MM.1S (cell line): ENCODE measurements at regions not wholly inside any gene's neighbourhood (a gene's known extent, or its start where the extent isn't known, plus 50 kb on each side); places are given as distances from the start of the nearest gene placed in this dataset.
"Not testable (repeated sequence)": the region's sequence is repeated elsewhere in the genome, so short reads cannot be mapped to it uniquely, and the experiment has no call there.

Experiments used
- DNase-seq: peaks from one replicate; pipeline ENCODE4 v3.0.0-alpha.2; 2015
- H2AFZ ChIP-seq: fragments of 300-600 bp; sonication (generic); 2 replicates; pipeline ENCODE4 v1.6.0; 2016; ENCODE audit warnings: antibody characterized with exemption, low read length
- H3F3A ChIP-seq: fragments of 300-600 bp; sonication (generic); 2 replicates; pipeline ENCODE4 v1.6.1; 2016; ENCODE audit warnings: mild to moderate bottlenecking, antibody characterized with exemption, low read length, moderate library complexity, mixed read lengths; ENCODE audit not compliant: insufficient read depth
- H3K27ac ChIP-seq: fragments of 300-600 bp; sonication (generic); 2 replicates; pipeline ENCODE4 v1.5.1; 2016; ENCODE audit warnings: mild to moderate bottlenecking, low read length
- H3K27me3 ChIP-seq: fragments of 300-600 bp; sonication (generic); replicated peaks from 2 replicates; pipeline ENCODE4 v1.6.0; 2016; ENCODE audit warnings: low read length; ENCODE audit not compliant: insufficient read depth
- H3K36me3 ChIP-seq: fragments of 300-600 bp; sonication (generic); replicated peaks from 2 replicates; pipeline ENCODE4 v1.6.1; 2016; ENCODE audit warnings: mild to moderate bottlenecking, low read length, mixed read lengths; ENCODE audit not compliant: insufficient read depth
- H3K4me1 ChIP-seq: fragments of 300-600 bp; sonication (generic); 2 replicates; pipeline ENCODE4 v1.6.1; 2016; ENCODE audit warnings: low read length, mixed read lengths
- H3K4me2 ChIP-seq: fragments of 300-600 bp; sonication (generic); 2 replicates; pipeline ENCODE4 v1.6.0; 2016; ENCODE audit warnings: low read depth, low read length
- H3K4me3 ChIP-seq: fragments of 300-600 bp; sonication (generic); 2 replicates; pipeline ENCODE4 v1.5.1; 2016; ENCODE audit warnings: low read length, mixed read lengths
- H3K79me2 ChIP-seq: fragments of 300-600 bp; sonication (generic); 2 replicates; pipeline ENCODE4 v1.6.1; 2016; ENCODE audit warnings: mixed run types, low read length, mixed read lengths
- H3K9ac ChIP-seq: fragments of 300-600 bp; sonication (generic); 2 replicates; pipeline ENCODE4 v1.6.1; 2016; ENCODE audit warnings: low read length, mixed read lengths
- H3K9me2 ChIP-seq: fragments of 300-600 bp; sonication (generic); replicated peaks from 2 replicates; pipeline ENCODE4 v1.6.1; 2016; ENCODE audit warnings: mild to moderate bottlenecking, low read length, mixed read lengths; ENCODE audit not compliant: insufficient read depth
- H3K9me3 ChIP-seq: fragments of 300-600 bp; sonication (generic); replicated peaks from 2 replicates; pipeline ENCODE4 v1.6.1; 2016; ENCODE audit warnings: mild to moderate bottlenecking, low read length, mixed read lengths; ENCODE audit not compliant: insufficient read depth
- H4K20me1 ChIP-seq: fragments of 300-600 bp; sonication (generic); 2 replicates; pipeline ENCODE4 v1.6.1; 2016; ENCODE audit warnings: mild to moderate bottlenecking, low read length, moderate library complexity, mixed read lengths; ENCODE audit not compliant: insufficient read depth
- EZH2 ChIP-seq: fragments of 300-600 bp; sonication (generic); optimal IDR thresholded peaks from 2 replicates; pipeline ENCODE3; 2017; ENCODE audit warnings: low read depth, mild to moderate bottlenecking, antibody characterized with exemption, low read length, mixed read lengths
- EZH2phosphoT487 ChIP-seq: fragments of 300-600 bp; sonication (generic); IDR thresholded peaks from 2 replicates; pipeline ENCODE4 v1.6.1; 2018; ENCODE audit warnings: antibody characterized with exemption, low read length
- TF ChIP-seq, protein P1 (sequence below): fragments of 300-600 bp; sonication (generic); IDR thresholded peaks from 2 replicates; pipeline ENCODE4 v1.5.1; 2016; ENCODE audit warnings: antibody characterized with exemption, low read length, mixed read lengths

- Histone ChIP-seq H3K4me1 (no peaks in the 10 kb centered on the region), H3K4me3 (no peak overlapping the region), H3F3A (no peaks in the 10 kb centered on the region), H3K27ac (no peak overlapping the region), H3K36me3 (no peaks in the 10 kb centered on the region), H3K4me2 (no peak overlapping the region), H2AFZ (no peak overlapping the region), H3K9me3 (no peaks in the 10 kb centered on the region), H3K27me3 (no peaks in the 10 kb centered on the region), H3K79me2 (no peaks in the 10 kb centered on the region), H4K20me1 (no peaks in the 10 kb centered on the region), H3K9me2 (no peaks in the 10 kb centered on the region), H3K9ac (no peak overlapping the region)
- TF ChIP-seq EZH2, result no peak
- TF ChIP-seq, protein P1, sequence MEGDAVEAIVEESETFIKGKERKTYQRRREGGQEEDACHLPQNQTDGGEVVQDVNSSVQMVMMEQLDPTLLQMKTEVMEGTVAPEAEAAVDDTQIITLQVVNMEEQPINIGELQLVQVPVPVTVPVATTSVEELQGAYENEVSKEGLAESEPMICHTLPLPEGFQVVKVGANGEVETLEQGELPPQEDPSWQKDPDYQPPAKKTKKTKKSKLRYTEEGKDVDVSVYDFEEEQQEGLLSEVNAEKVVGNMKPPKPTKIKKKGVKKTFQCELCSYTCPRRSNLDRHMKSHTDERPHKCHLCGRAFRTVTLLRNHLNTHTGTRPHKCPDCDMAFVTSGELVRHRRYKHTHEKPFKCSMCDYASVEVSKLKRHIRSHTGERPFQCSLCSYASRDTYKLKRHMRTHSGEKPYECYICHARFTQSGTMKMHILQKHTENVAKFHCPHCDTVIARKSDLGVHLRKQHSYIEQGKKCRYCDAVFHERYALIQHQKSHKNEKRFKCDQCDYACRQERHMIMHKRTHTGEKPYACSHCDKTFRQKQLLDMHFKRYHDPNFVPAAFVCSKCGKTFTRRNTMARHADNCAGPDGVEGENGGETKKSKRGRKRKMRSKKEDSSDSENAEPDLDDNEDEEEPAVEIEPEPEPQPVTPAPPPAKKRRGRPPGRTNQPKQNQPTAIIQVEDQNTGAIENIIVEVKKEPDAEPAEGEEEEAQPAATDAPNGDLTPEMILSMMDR, result no peak
- no peak for TF ChIP-seq EZH2phosphoT487
- DNase-seq, result no peak
These were observed 629.0 kb downstream of the CCSER2 start for GRCh38 chr10:84957427-84957826.

DNA sequence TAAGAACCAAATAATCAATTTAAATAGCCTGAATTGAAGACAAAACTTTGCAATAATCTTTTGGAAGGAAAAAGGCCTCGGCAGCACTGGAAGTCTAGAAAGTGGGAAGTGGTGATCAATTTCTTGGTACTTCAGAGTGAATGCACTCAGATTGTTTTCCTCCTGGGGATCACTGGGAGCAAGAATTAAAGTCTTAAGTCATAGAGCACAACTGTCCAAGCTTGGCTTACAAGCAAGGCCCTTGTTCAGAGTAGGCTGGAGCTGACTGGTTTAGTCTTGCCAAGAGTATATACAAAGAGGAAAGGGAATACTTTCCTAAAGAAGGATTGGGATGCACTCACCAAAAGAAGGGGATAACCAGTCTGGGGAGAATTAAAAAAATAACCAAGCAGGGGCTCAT is 637.1 kb downstream of the CCSER2 start:
- no peak for TF ChIP-seq EZH2phosphoT487
- no peak for TF ChIP-seq EZH2
- TF ChIP-seq, protein P1, result no peak
- H3K27me3 ChIP-seq, result no peaks in the 10 kb centered on the region
- no peak for DNase-seq
- H3K9ac ChIP-seq, result no peak overlapping the region
- H3K36me3 ChIP-seq, result no peaks in the 10 kb centered on the region
- no peak overlapping the region for H3K27ac ChIP-seq
- no peak overlapping the region for H3K4me3 ChIP-seq
- no peaks in the 10 kb centered on the region for H3K9me2 ChIP-seq
- H3K79me2 ChIP-seq, result no peaks in the 10 kb centered on the region
- H3K9me3 ChIP-seq, result no peaks in the 10 kb centered on the region
- no peaks in the 10 kb centered on the region for H4K20me1 ChIP-seq
- no peak overlapping the region for H3K4me2 ChIP-seq
- H3F3A ChIP-seq, result no peaks in the 10 kb centered on the region
- no peaks in the 10 kb centered on the region for H3K4me1 ChIP-seq
- no peak overlapping the region for H2AFZ ChIP-seq

DNA sequence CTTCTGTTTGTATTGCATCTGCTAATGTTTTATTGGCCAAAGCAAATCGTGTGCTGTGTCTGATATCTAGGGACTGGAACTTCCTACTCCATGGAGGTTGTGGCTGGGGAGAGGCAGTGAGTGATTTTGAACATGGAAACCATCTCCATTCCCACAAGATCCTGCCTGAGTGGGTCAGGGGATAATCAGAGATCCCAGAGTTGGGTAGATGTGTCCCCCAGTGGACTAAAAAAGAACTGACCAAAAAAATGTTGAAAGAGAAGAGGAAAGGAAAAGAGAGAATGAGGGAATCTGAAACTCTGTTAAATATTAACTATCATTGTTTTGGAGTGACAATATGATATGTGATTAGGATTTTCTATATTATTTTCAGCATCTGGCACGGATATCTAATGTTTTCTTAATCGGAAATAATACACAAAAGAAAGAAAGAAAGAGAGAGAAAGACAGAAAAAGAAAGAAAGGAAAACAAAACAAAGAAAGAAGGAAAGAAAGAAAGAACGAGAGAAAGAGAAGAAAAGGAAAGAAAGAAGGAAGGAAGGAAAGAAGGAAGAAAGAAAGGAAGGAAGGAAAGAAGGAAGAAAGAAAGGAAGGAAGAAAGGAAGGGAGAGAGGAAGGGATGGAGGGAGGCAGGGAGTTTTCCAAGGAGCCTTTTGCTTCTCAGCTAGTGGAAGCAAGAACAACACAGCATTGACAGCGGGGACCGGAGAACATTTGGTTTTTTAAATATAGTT is 638.5 kb downstream of the CCSER2 start:
- TF ChIP-seq EZH2phosphoT487 (no peak), EZH2 (no peak)
- TF ChIP-seq, protein P1, result no peak

GRCh38 chr10:84969297-84969696 is 640.9 kb downstream of the CCSER2 start:
- H3K4me2 ChIP-seq, DNase-seq, H3K9me2 ChIP-seq, H3K4me1 ChIP-seq, H3K27ac ChIP-seq, H3F3A ChIP-seq, H2AFZ ChIP-seq, H3K9ac ChIP-seq, H3K36me3 ChIP-seq, H3K27me3 ChIP-seq, H3K9me3 ChIP-seq, H4K20me1 ChIP-seq, H3K79me2 ChIP-seq, H3K4me3 ChIP-seq: not testable (repeated sequence)

More for the DNA sequence above, 638.5 kb downstream of the CCSER2 start:
- Histone ChIP-seq H3F3A (no peaks in the 10 kb centered on the region), H3K4me2 (no peak overlapping the region), H3K27me3 (no peaks in the 10 kb centered on the region), H3K9me2 (no peaks in the 10 kb centered on the region), H3K4me3 (no peak overlapping the region), H3K79me2 (no peaks in the 10 kb centered on the region), H3K4me1 (no peaks in the 10 kb centered on the region), H3K9ac (no peak overlapping the region), H4K20me1 (no peaks in the 10 kb centered on the region), H3K27ac (no peak overlapping the region), H3K36me3 (no peaks in the 10 kb centered on the region), H2AFZ (no peak overlapping the region), H3K9me3 (no peaks in the 10 kb centered on the region)
- DNase-seq, result no peak
